ENCODE measurements at regions not wholly inside any gene's neighbourhood (a gene's known extent, or its start where the extent isn't known, plus 50 kb on each side); places are given as distances from the start of the nearest gene placed in this dataset.

DNA sequence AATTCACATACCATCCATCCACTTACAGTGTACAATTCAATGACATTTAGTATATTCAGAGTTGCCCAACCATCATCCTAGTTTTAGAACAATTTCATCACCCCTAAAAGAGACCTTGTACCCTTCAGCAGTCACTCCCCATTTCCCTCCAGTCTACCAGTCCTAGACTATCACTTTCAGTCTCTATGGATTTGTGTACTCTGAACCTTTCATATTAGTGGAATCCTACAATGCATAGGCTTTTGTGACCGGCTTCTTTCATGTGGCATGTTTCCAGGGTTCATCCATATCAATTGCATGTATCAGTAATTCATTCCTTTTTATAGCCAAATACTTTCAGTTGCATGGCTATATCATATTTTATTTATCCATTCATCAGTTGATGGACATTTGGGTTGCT lies 53.5 kb upstream of the SEMA3E start:
- ChIA-PET CTCF (ENCODE audit: low intra/inter-chr PET ratio, low total read pairs) (no interaction called here), POLR2A (no interaction called here)
- no peaks in the 10 kb centered on the region for H3K4me1 ChIP-seq (ENCODE audit: insufficient read depth, low read length)
- no TSS peak for BruUV-seq (replicated peaks)
- H3K9me3 ChIP-seq (ENCODE audit: low read length) = no peaks in the 10 kb centered on the region
- H3K79me2 ChIP-seq (ENCODE audit: insufficient read depth, low read length) = no peaks in the 10 kb centered on the region
- DNase-seq (ENCODE audit: low spot score) = peak; percentile 18
- no peak for TF ChIP-seq ZNF496 (CRISPR knock-in tag; IDR thresholded peaks at IDR 0.05; ENCODE audit: insufficient replicate concordance)
- no peak for ATAC-seq
- WGBS (ENCODE audit: low lambda C conversion rate) = 0% methylated on average over 1 of the region's 1 CpG
- H3K4me2 ChIP-seq (ENCODE audit: low read depth, low read length) = no peak overlapping the region
- H3K36me3 ChIP-seq (replicated peaks in 1 of 2; ENCODE audit: control insufficient read depth in 1 of 2, insufficient read depth in 2 of 2, low read length in 2 of 2) = no peaks in the 10 kb centered on the region
- no peak for FAIRE-seq
- intact Hi-C loops (cut with micrococcal nuclease; ENCODE audit: unreplicated experiment) (no loop called here), in situ Hi-C loops (cut with HindIII; ENCODE audit: extremely low pct_ligation_motif_present, low pct_unique_long_range_greater_than_20kb) (no loop called here)
- H3K9ac ChIP-seq (ENCODE audit: insufficient read depth, low read depth, low read length) = no peak overlapping the region
- no peak overlapping the region for H3K4me3 ChIP-seq (replicated peaks in 1 of 3; ENCODE audit: insufficient read depth in 1 of 3, low read depth in 2 of 3, low read length in 3 of 3)
- H2AFZ ChIP-seq (ENCODE audit: low read length) = no peak overlapping the region
- H3K27ac ChIP-seq (ENCODE audit: extremely low read length, insufficient read depth, low read length) = no peak overlapping the region
- no peaks in the 10 kb centered on the region for H4K20me1 ChIP-seq (ENCODE audit: insufficient read depth, low read length)
- no peaks in the 10 kb centered on the region for H3K27me3 ChIP-seq (ENCODE audit: control insufficient read depth in 1 of 2, insufficient read depth in 2 of 2, low read length in 2 of 2)

DNA sequence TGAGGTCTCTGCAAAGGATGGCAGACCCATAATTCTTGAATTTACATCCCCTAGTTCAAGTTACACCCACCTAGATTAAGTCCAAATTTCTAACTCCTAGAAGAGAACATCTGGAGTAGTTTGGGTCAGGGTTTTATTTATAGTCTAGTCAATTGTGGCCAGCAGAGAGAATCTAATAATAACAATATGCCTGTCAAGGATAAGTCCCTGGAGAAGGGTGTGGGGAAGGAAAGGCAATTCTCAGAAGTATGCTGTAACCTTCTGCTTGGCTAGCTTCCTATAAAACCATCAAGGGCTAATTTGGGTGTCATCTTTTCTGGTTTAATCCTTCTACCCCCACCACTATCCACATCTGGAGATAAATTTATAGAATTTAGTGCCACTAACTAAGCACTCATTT lies 52.8 kb upstream of the SEMA3E start:
- H4K20me1 ChIP-seq (ENCODE audit: insufficient read depth, low read length) = no peaks in the 10 kb centered on the region
- no peak overlapping the region for H3K4me3 ChIP-seq (replicated peaks in 1 of 3; ENCODE audit: insufficient read depth in 1 of 3, low read depth in 2 of 3, low read length in 3 of 3)
- POLR2A ChIA-PET = no interaction called here
- no peaks in the 10 kb centered on the region for H3K27me3 ChIP-seq (ENCODE audit: control insufficient read depth in 1 of 2, insufficient read depth in 2 of 2, low read length in 2 of 2)
- no peaks in the 10 kb centered on the region for H3K36me3 ChIP-seq (replicated peaks in 1 of 2; ENCODE audit: control insufficient read depth in 1 of 2, insufficient read depth in 2 of 2, low read length in 2 of 2)
- intact Hi-C loops (cut with micrococcal nuclease; ENCODE audit: unreplicated experiment) (no loop called here), in situ Hi-C loops (cut with HindIII; ENCODE audit: extremely low pct_ligation_motif_present, low pct_unique_long_range_greater_than_20kb) (no loop called here)
- DNase-seq (ENCODE audit: low spot score) (no peak), ATAC-seq (no peak), FAIRE-seq (no peak)
- H2AFZ ChIP-seq (ENCODE audit: low read length) = no peak overlapping the region
- no peak overlapping the region for H3K27ac ChIP-seq (ENCODE audit: extremely low read length, insufficient read depth, low read length)
- 0 out of 2 replicates have a peak, but pooled peaks cover 7% of the 10 kb centered on the region for H3K4me1 ChIP-seq (ENCODE audit: insufficient read depth, low read length)
- H3K4me2 ChIP-seq (ENCODE audit: low read depth, low read length) = no peak overlapping the region
- no peak overlapping the region for H3K9ac ChIP-seq (ENCODE audit: insufficient read depth, low read depth, low read length)
- TF ChIP-seq BRCA1 (CRISPR knock-in tag; IDR thresholded peaks at IDR 0.05) = no peak
- TF ChIP-seq NCOA2 (CRISPR knock-in tag; IDR thresholded peaks at IDR 0.05) = no peak
- no peak for TF ChIP-seq ZNF329 (CRISPR knock-in tag; IDR thresholded peaks at IDR 0.05; ENCODE audit: low read depth)
- BruUV-seq (replicated peaks) = no TSS peak
- CTCF ChIA-PET (ENCODE audit: low intra/inter-chr PET ratio, low total read pairs) = no interaction called here
- H3K9me3 ChIP-seq (ENCODE audit: low read length) = no peaks in the 10 kb centered on the region
- no peaks in the 10 kb centered on the region for H3K79me2 ChIP-seq (ENCODE audit: insufficient read depth, low read length)

Data from HepG2 (cell line).